GM12872 (cell line): ENCODE measurements at regions not wholly inside any gene's neighbourhood (a gene's known extent, or its start where the extent isn't known, plus 50 kb on each side); places are given as distances from the start of the nearest gene placed in this dataset.

ENCODE experiments used
- CTCF ChIP-seq: IDR thresholded peaks from 3 replicates; pipeline ENCODE4 v1.5.1; 2011; ENCODE audit warnings: low read depth, mild to moderate bottlenecking, low read length, moderate library complexity; ENCODE audit not compliant: insufficient read depth

DNA sequence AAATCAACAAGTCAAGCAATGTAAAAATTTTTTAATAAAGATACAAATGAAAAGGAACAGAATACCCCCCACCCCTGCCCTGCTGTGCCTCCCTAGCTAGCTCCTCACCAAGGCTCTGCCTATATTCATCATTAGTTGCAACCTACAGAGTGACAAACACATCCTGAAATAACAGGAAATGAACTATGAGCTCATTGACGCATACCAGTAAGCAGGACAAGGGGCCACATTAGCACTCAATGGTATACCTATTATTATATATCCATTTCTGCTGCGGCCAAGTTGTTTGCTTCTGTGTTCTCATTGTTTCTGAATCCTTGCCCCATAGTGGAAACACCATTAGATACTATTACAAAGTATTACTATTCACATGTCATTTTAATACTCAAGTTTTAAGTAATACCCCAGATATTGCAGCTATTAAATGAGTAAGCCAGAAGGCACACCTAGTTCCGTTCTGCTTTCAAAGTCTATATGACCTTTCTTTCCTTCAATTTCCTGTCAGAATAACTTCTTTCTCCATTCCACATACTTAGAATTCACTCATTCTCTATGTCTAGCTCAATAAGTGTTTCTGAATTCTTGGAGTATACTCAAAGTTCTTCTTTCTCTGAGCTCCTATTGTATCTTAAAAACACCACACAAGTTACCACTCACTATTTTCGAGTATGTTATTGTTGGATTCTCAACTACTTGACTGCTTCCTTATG is 1214.9 kb downstream of the PLA2G4A start:
- TF ChIP-seq CTCF: no peak

- TF ChIP-seq CTCF: no peak
These were observed 1221.5 kb downstream of the PLA2G4A start for GRCh38 chr1:188050250-188050649.

- TF ChIP-seq CTCF: no peak
These were observed 1227.3 kb downstream of the PLA2G4A start for GRCh38 chr1:188056011-188056410.

- no peak for TF ChIP-seq CTCF
These were observed 1230.1 kb downstream of the PLA2G4A start for GRCh38 chr1:188058801-188059200.

GRCh38 chr1:188061881-188062280 is 1233.1 kb downstream of the PLA2G4A start:
- TF ChIP-seq CTCF: no peak

GRCh38 chr1:188062456-188062855 is 1233.7 kb downstream of the PLA2G4A start:
- TF ChIP-seq CTCF: no peak

DNA sequence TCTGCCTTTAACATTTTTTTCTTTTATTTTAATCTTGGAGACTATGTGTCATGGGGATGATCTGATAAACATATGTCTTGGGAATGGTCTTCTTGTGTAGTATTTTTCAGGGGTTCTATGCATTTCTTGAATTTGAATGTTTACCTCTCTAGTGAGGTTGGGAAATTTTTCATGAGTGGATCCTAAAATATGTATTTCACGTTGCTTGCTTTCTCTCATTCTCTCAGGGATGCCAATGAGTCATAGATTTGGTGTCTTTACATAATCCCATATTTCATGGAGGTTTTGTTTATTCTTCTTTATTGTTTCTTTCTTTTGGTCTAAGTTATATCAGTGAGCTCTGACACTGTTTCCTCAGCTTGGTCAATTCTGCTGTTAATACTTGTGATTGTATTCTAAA is 1237.2 kb downstream of the PLA2G4A start:
- TF ChIP-seq CTCF: no peak

DNA sequence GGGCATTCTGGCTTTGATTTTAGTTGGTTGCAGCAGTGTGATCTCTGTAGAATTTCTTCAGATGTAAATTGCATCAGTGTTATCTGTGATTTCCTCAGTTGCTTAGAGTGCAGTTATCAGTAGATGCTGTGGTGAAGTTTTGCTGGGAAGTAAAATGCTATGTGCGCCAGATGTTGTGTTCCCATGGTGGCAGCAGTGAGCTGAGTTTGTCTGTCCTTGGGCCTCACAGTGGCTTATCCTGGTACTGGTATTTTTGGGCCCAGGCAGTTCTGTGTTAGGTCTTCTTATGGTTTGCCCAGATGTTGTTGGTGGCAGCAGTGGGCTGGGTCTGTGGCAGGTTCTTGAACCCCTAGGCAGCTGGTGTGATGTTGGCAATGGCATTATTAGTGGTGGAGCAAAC is 1242.1 kb downstream of the PLA2G4A start:
- TF ChIP-seq CTCF: no peak
